Lower lobe of right lung (tissue), 2 donors: ENCODE measurements at regions not wholly inside any gene's neighbourhood (a gene's known extent, or its start where the extent isn't known, plus 50 kb on each side); places are given as distances from the start of the nearest gene placed in this dataset.

Source experiments
- ATAC-seq, 2 donors: fragments of 200-7000 bp; cut with Tn5 transposase; one replicate each; pipeline ENCODE4 v1.9.1; 2020 to 2022; ENCODE audit warnings: mild to moderate bottlenecking in 2 of 2, moderate library complexity in 2 of 2
- DNase-seq: peaks from one replicate; pipeline ENCODE4 v3.0.0-alpha.2; 2020
- H3K27ac ChIP-seq: fragments of 200-600 bp; one replicate; pipeline ENCODE4 v1.8.0; 2022
- H3K27me3 ChIP-seq: fragments of 200-600 bp; one replicate; pipeline ENCODE4 v1.8.0; 2022; ENCODE audit warnings: low read depth
- H3K36me3 ChIP-seq: fragments of 200-600 bp; one replicate; pipeline ENCODE4 v1.8.0; 2022; ENCODE audit warnings: mild to moderate bottlenecking
- H3K4me1 ChIP-seq: fragments of 200-600 bp; one replicate; pipeline ENCODE4 v1.8.0; 2022
- H3K4me3 ChIP-seq: fragments of 200-600 bp; one replicate; pipeline ENCODE4 v1.8.0; 2022; ENCODE audit warnings: mild to moderate bottlenecking
- H3K9me3 ChIP-seq: fragments of 200-600 bp; one replicate; pipeline ENCODE4 v1.8.0; 2022
- CTCF ChIP-seq: fragments of 200-600 bp; IDR thresholded peaks from one replicate; pipeline ENCODE4 v1.8.0; 2022; ENCODE audit warnings: antibody characterized with exemption, mild to moderate bottlenecking
- intact Hi-C: fragments of 100-400 bp; cut with DNase I; formaldehyde crosslinking; loops from one replicate; pipeline ENCODE4 v1.11.0; 2022
- donor health status: DM: no; HTN: yes; CAD: no; lungs with severe emphysema.

GRCh38 chr1:184854036-184854435, 99.4 kb upstream of the EDEM3 start:
- Histone ChIP-seq H3K4me1 (peaks cover 12% of the 10 kb centered on the region), H3K9me3 (no peaks in the 10 kb centered on the region), H3K36me3 (no peaks in the 10 kb centered on the region), H3K27ac (no peak overlapping the region), H3K4me3 (no peak overlapping the region), H3K27me3 (no peaks in the 10 kb centered on the region)
- TF ChIP-seq CTCF = no peak
- no peak for ATAC-seq
- intact Hi-C loops = no loop called here
- DNase-seq = no peak

DNA sequence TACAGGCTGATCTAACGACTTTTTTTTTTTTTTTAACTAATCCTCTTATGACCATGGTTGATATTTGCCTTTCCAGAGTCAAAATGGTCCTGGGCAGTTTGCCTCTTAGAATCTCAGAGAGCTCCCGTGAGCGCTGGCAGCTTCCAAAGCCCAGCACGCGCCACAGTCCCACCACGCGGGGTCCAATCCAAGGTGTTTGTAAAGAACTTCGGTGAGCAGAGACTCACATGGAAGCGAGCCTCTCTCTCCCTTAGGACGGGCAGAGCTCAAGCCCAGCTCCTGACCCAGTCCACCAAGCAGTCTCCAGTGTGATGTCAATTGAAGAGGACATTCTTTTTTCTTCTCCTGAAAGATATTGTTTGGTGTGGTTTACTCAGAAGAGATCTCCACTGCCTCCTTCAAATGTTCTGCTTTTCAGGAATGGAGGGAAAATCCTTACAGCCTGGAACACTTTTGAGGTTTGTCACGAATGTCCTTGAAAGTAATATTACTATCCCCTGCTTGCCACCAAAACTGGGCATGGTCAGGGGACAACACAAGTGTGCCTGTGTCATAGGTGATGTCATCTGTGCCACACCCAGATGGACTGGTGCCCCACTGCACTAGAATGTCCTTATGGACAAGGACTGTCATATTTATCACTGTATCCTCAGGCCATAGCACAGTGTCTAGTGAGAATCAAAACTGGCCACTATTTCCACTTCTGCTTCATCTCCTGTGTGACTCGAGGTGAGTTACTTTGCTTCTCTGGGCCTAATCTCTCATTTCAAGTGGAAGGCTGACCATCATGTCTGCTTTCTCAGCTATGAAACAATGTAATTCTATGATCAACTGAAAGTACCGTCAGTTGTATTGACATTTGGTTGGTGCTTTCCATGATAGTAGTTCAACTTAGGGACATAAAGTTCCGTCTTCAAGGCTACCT, 97.4 kb upstream of the EDEM3 start:
- Histone ChIP-seq H3K9me3 (no peaks in the 10 kb centered on the region), H3K4me3 (no peak overlapping the region), H3K4me1 (peaks cover 12% of the 10 kb centered on the region), H3K36me3 (no peaks in the 10 kb centered on the region), H3K27me3 (no peaks in the 10 kb centered on the region), H3K27ac (no peak overlapping the region)
- no peak for TF ChIP-seq CTCF
- intact Hi-C loops = no loop called here
- ATAC-seq = no peak
- DNase-seq = no peak

- peak in 1 of 2 donors; percentile 56 for ATAC-seq
- Histone ChIP-seq H3K9me3 (no peaks in the 10 kb centered on the region), H3K36me3 (no peaks in the 10 kb centered on the region), H3K27me3 (no peaks in the 10 kb centered on the region), H3K4me1 (no peaks in the 10 kb centered on the region), H3K4me3 (no peak overlapping the region), H3K27ac (no peak overlapping the region)
- no peak for DNase-seq
- no peak for TF ChIP-seq CTCF
- intact Hi-C loops = no loop called here
Measured at GRCh38 chr1:184843732-184844495, 89.3 kb upstream of the EDEM3 start.

GRCh38 chr1:184840596-184840995, 85.9 kb upstream of the EDEM3 start:
- Histone ChIP-seq H3K9me3 (no peaks in the 10 kb centered on the region), H3K27me3 (no peaks in the 10 kb centered on the region), H3K36me3 (no peaks in the 10 kb centered on the region), H3K4me1 (peaks cover 20% of the 10 kb centered on the region), H3K27ac (no peak overlapping the region), H3K4me3 (no peak overlapping the region)
- no peak for TF ChIP-seq CTCF
- peak; percentile 70 to 75 for ATAC-seq
- intact Hi-C loops = no loop called here
- DNase-seq = no peak

DNA sequence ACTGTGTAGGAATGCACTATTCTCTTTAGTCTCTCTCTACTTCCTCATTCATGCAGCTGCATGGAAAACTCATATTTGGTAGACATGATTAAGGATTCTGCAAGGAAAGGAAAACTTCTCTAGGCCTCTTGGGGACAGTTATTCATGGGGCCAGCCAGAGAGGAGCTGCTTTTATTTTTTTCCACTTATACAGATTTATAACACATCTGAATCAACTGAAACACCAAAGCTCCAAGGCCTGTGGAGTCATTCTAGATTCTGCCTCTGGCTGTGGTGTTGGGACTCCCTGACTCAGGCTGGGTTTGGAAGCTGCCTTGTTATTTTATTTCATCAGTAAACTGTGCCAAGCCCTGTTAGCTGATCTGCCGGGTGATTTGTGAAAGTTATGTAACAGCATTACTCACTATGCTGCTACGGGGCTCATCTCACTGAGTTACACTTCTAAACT, 83.9 kb upstream of the EDEM3 start:
- H3K36me3 ChIP-seq = no peaks in the 10 kb centered on the region
- no peak for TF ChIP-seq CTCF
- H3K27me3 ChIP-seq = no peaks in the 10 kb centered on the region
- H3K4me1 ChIP-seq = peaks cover 20% of the 10 kb centered on the region
- H3K27ac ChIP-seq = peak overlapping the region; percentile 34
- DNase-seq (no peak), ATAC-seq (peak; percentile 73 to 80)
- no peaks in the 10 kb centered on the region for H3K9me3 ChIP-seq
- H3K4me3 ChIP-seq = no peak overlapping the region
- intact Hi-C loops = no loop called here
